HepG2 (cell line): ENCODE measurements at regions not wholly inside any gene's neighbourhood (a gene's known extent, or its start where the extent isn't known, plus 50 kb on each side); places are given as distances from the start of the nearest gene placed in this dataset.

Experiments used
- ATAC-seq: fragments of 200-7000 bp; cut with Tn5 transposase; 3 replicates; pipeline ENCODE4 v1.9.1; 2020; ENCODE audit warnings: mild to moderate bottlenecking, moderate library complexity
- BruUV-seq: library from RNA; stranded (reverse); fragments of 400-500 nt; replicated peaks from 2 replicates; lab custom pipeline; 2021; lab: Mats Ljungman, UMichigan
- CTCF ChIA-PET: fragments of 300-600 bp; formaldehyde crosslinking; extraction: SDS; loops from one replicate; lab custom pipeline; 2021; ENCODE audit warnings: low total read pairs, inconsistent platforms, low intra/inter-chr PET ratio; lab: Yijun Ruan, JAX
- POLR2A ChIA-PET: fragments of 350-600 bp; sonication (Branson Sonifier 250); formaldehyde crosslinking; loops from one replicate; lab custom pipeline; 2020; ENCODE audit warnings: antibody characterized with exemption, inconsistent platforms; lab: Yijun Ruan, JAX
- DNase-seq: peaks from one replicate; pipeline ENCODE4 v3.0.0-alpha.2; 2015; ENCODE audit warnings: low spot score
- FAIRE-seq: peaks from 3 replicates; lab custom pipeline; 2011; peaks lifted over from hg19 to GRCh38; lab: Jason Lieb, UNC
- H2AFZ ChIP-seq: one replicate; pipeline ENCODE4 v1.6.1; 2011; ENCODE audit warnings: low read length, inconsistent platforms
- H3K27ac ChIP-seq: fragments of 300-600 bp; 3 replicates; pipeline ENCODE4 v1.8.0; 2011; ENCODE audit warnings: mixed run types, mild to moderate bottlenecking, mixed read lengths, low read length, inconsistent platforms; ENCODE audit not compliant: insufficient read depth; ENCODE audit errors: extremely low read length
- H3K27me3 ChIP-seq, 2 experiments: fragments of 200-600 bp in 1 of 2; 2 replicates in 1 of 2; 3 replicates in 1 of 2; pipeline versions ENCODE4 v1.6.0 to v1.8.0; 2011; ENCODE audit warnings: low read length in 2 of 2, mild to moderate bottlenecking in 2 of 2, moderate library complexity in 2 of 2, inconsistent platforms in 1 of 2; ENCODE audit not compliant: insufficient read depth in 2 of 2, control insufficient read depth in 1 of 2
- H3K36me3 ChIP-seq, 2 experiments: fragments of 200-600 bp in 1 of 2; replicated peaks in 1 of 2; 2 replicates in 1 of 2; 3 replicates in 1 of 2; pipeline versions ENCODE4 v1.5.1 to v1.8.0; 2011; ENCODE audit warnings: low read length in 2 of 2, inconsistent platforms in 1 of 2; ENCODE audit not compliant: insufficient read depth in 2 of 2, control insufficient read depth in 1 of 2
- H3K4me1 ChIP-seq: 2 replicates; pipeline ENCODE4 v1.5.1; 2012; ENCODE audit warnings: low read length, inconsistent platforms; ENCODE audit not compliant: insufficient read depth
- H3K4me2 ChIP-seq: 2 replicates; pipeline ENCODE4 v1.6.0; 2011; ENCODE audit warnings: low read depth, low read length, inconsistent platforms
- H3K4me3 ChIP-seq, 3 experiments: fragments of 200-600 bp in 1 of 3; sonication (generic), shearing (Covaris generic) in 1 of 3; replicated peaks in 1 of 3; 2 replicates each; pipeline ENCODE4 v1.5.1; 2011 to 2016; ENCODE audit warnings: low read length in 3 of 3, inconsistent platforms in 2 of 3, low read depth in 2 of 3, mild to moderate bottlenecking in 2 of 3, control low read depth in 1 of 3, mixed read lengths in 1 of 3; ENCODE audit not compliant: insufficient read depth in 1 of 3
- H3K79me2 ChIP-seq: one replicate; pipeline ENCODE4 v1.6.1; 2011; ENCODE audit warnings: low read length, inconsistent platforms; ENCODE audit not compliant: insufficient read depth
- H3K9ac ChIP-seq: 2 replicates; pipeline ENCODE4 v1.6.0; 2011; ENCODE audit warnings: mild to moderate bottlenecking, low read depth, low read length, inconsistent platforms; ENCODE audit not compliant: insufficient read depth
- H3K9me3 ChIP-seq: 2 replicates; pipeline ENCODE4 v1.5.1; 2012; ENCODE audit warnings: mild to moderate bottlenecking, low read length
- H4K20me1 ChIP-seq: 2 replicates; pipeline ENCODE4 v1.6.0; 2011; ENCODE audit warnings: inconsistent platforms, mild to moderate bottlenecking, low read length, moderate library complexity; ENCODE audit not compliant: insufficient read depth
- EHMT2 ChIP-seq: fragments of 200-600 bp; sonication (generic); IDR thresholded peaks from 2 replicates; pipeline ENCODE4 v1.7.0; 2017; ENCODE audit warnings: antibody characterized with exemption, low read depth, low read length, borderline replicate concordance
- ETV6 ChIP-seq: sonication (generic); formaldehyde crosslinking; conservative IDR thresholded peaks from 2 replicates; pipeline ENCODE4 v1.4.0; 2020; ENCODE audit warnings: missing genetic modification reagents
- KLF13 ChIP-seq: sonication (generic); formaldehyde crosslinking; IDR thresholded peaks from 2 replicates; pipeline ENCODE4 v1.4.0; 2020; ENCODE audit warnings: mild to moderate bottlenecking, missing genetic modification reagents
- NFATC3 ChIP-seq: sonication (generic); formaldehyde crosslinking; IDR thresholded peaks from 2 replicates; pipeline ENCODE4 v1.5.1; 2020; ENCODE audit warnings: mild to moderate bottlenecking, missing genetic modification reagents
- RFX3 ChIP-seq: IDR thresholded peaks from 2 replicates; pipeline ENCODE4 v1.6.1; 2016; ENCODE audit warnings: missing biosample characterization, missing genetic modification reagents
- SALL2 ChIP-seq: sonication (generic); formaldehyde crosslinking; IDR thresholded peaks from 2 replicates; pipeline ENCODE4 v1.8.1; 2023; ENCODE audit warnings: mild to moderate bottlenecking, missing genetic modification reagents, inconsistent platforms
- SATB2 ChIP-seq: sonication (generic); formaldehyde crosslinking; IDR thresholded peaks from 2 replicates; pipeline ENCODE4 v1.5.0; 2020; ENCODE audit warnings: missing genetic modification reagents
- ZNF20 ChIP-seq: sonication (generic); formaldehyde crosslinking; IDR thresholded peaks from 2 replicates; pipeline ENCODE4 v1.4.0; 2020; ENCODE audit warnings: mild to moderate bottlenecking, moderate library complexity, missing genetic modification reagents
- ZNF253 ChIP-seq: sonication (generic); formaldehyde crosslinking; IDR thresholded peaks from 2 replicates; pipeline ENCODE4 v1.8.0; 2022; ENCODE audit warnings: mild to moderate bottlenecking, missing genetic modification reagents, borderline replicate concordance
- ZNF687 ChIP-seq: sonication (generic); formaldehyde crosslinking; IDR thresholded peaks from 2 replicates; pipeline ENCODE4 v1.5.1; 2020; ENCODE audit warnings: mild to moderate bottlenecking, missing genetic modification reagents, moderate library complexity
- ZNF740 ChIP-seq: sonication (generic); formaldehyde crosslinking; IDR thresholded peaks from 2 replicates; pipeline ENCODE4 v1.4.0; 2020; ENCODE audit warnings: missing genetic modification reagents
- ZNF770 ChIP-seq: sonication (generic); formaldehyde crosslinking; IDR thresholded peaks from 2 replicates; pipeline ENCODE4 v1.5.0; 2020; ENCODE audit warnings: mild to moderate bottlenecking, missing genetic modification reagents
- WGBS: methylation state at CpG from one replicate; pipeline ENCODE4 v1.1.6; 2017; ENCODE audit warnings: low lambda C conversion rate; 5-methylcytosine and 5-hydroxymethylcytosine counted together
- in situ Hi-C: cut with HindIII; loops from 2 replicates; pipeline ENCODE4 v1.10.0; 2017; ENCODE audit warnings: low pct_unique_long_range_greater_than_20kb; ENCODE audit not compliant: extremely low pct_ligation_motif_present
- intact Hi-C: fragments of 100-400 bp; cut with micrococcal nuclease; formaldehyde crosslinking; loops from one replicate; pipeline ENCODE4 v1.10.0; 2022; ENCODE audit not compliant: unreplicated experiment
- TF ChIP-seq, protein P1 (sequence below): sonication (generic); formaldehyde crosslinking; IDR thresholded peaks from 2 replicates; pipeline ENCODE4 v1.5.1; 2020; ENCODE audit warnings: mild to moderate bottlenecking, missing genetic modification reagents, borderline replicate concordance
- TF ChIP-seq, protein P2 (sequence below): sonication (generic); formaldehyde crosslinking; IDR thresholded peaks from 2 replicates; pipeline ENCODE4 v1.4.0; 2020; ENCODE audit warnings: missing genetic modification reagents

- H2AFZ ChIP-seq, result no peak overlapping the region
- intact Hi-C loops, result no loop called here
- no peak overlapping the region for H3K27ac ChIP-seq
- no peaks in the 10 kb centered on the region for H3K79me2 ChIP-seq
- no peak overlapping the region for H3K9ac ChIP-seq
- no peaks in the 10 kb centered on the region for H3K36me3 ChIP-seq
- no peaks in the 10 kb centered on the region for H4K20me1 ChIP-seq
- H3K9me3 ChIP-seq, result no peaks in the 10 kb centered on the region
- DNase-seq (no peak), FAIRE-seq (no peak), ATAC-seq (no peak)
- BruUV-seq, result no TSS peak
- in situ Hi-C loops, result no loop called here
- TF ChIP-seq ZNF740 (CRISPR knock-in tag) (no peak), ZNF20 (CRISPR knock-in tag) (no peak), ZNF687 (CRISPR knock-in tag) (no peak), NFATC3 (CRISPR knock-in tag) (no peak), ZNF253 (CRISPR knock-in tag) (no peak), EHMT2 (no peak), SATB2 (CRISPR knock-in tag) (no peak), RFX3 (no peak), ETV6 (CRISPR knock-in tag) (no peak), SALL2 (CRISPR knock-in tag) (no peak), ZNF770 (no peak), KLF13 (CRISPR knock-in tag) (no peak)
- TF ChIP-seq, protein P1, sequence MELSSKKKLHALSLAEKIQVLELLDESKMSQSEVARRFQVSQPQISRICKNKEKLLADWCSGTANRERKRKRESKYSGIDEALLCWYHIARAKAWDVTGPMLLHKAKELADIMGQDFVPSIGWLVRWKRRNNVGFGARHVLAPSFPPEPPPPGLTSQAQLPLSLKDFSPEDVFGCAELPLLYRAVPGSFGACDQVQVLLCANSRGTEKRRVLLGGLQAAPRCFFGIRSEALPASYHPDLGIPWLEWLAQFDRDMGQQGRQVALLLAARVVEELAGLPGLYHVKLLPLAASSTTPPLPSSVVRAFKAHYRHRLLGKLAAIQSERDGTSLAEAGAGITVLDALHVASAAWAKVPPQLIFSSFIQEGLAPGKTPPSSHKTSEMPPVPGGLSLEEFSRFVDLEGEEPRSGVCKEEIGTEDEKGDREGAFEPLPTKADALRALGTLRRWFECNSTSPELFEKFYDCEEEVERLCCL (CRISPR knock-in tag), result no peak
- TF ChIP-seq, protein P2, sequence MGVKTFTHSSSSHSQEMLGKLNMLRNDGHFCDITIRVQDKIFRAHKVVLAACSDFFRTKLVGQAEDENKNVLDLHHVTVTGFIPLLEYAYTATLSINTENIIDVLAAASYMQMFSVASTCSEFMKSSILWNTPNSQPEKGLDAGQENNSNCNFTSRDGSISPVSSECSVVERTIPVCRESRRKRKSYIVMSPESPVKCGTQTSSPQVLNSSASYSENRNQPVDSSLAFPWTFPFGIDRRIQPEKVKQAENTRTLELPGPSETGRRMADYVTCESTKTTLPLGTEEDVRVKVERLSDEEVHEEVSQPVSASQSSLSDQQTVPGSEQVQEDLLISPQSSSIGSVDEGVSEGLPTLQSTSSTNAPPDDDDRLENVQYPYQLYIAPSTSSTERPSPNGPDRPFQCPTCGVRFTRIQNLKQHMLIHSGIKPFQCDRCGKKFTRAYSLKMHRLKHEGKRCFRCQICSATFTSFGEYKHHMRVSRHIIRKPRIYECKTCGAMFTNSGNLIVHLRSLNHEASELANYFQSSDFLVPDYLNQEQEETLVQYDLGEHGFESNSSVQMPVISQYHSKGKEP (CRISPR knock-in tag), result no peak
- H3K27me3 ChIP-seq, result no peaks in the 10 kb centered on the region
- 97% methylated on average over 8 of the region's 8 CpGs for WGBS
- POLR2A ChIA-PET, result interaction anchor here (1.5 kb wide), 1 partner anchor 84 kb away, joined by 3 read pairs; the partner anchor contains the start of gene TGFBR2
- H3K4me2 ChIP-seq, result no peak overlapping the region
- H3K4me3 ChIP-seq, result no peak overlapping the region
- CTCF ChIA-PET, result no interaction called here
- H3K4me1 ChIP-seq, result peaks cover 31% of the 10 kb centered on the region
These were observed 83.9 kb upstream of the TGFBR2 start for GRCh38 chr3:30522476-30522875.
